ENCODE measurements at regions not wholly inside any gene's neighbourhood (a gene's known extent, or its start where the extent isn't known, plus 50 kb on each side); places are given as distances from the start of the nearest gene placed in this dataset.

DNA sequence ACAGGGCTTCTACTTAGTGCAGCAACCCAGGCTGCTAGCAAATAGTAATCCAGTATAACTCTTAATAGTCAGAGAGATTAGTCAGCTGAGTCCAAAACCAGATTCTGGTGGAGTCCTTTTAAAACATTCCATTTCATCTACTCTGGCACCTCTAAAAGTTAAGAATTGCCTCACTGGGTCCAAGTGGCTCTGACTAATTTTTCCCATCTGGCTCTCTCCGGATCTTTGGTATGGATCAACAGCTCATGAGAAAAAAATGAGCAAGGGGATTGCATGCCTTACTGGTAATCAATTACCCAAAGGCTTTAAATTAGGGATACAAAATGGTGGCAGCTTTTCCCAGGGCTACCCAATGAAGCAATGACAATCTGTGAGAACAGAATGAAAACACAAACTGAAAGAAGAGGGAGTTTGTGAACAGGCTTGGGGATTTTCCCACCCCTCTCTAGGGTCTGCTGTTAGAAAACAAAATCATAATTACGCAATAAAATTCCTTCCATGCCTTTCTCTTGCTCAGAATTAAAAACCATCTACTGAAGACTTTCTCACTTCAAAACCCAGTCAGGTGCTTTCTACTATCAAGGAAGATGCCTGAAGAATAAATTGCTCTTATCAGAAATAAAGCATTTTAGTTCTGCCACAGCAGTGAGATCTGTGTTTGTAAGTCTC is 84.6 kb upstream of the PMFBP1 start:
- no peak for DNase-seq

DNA sequence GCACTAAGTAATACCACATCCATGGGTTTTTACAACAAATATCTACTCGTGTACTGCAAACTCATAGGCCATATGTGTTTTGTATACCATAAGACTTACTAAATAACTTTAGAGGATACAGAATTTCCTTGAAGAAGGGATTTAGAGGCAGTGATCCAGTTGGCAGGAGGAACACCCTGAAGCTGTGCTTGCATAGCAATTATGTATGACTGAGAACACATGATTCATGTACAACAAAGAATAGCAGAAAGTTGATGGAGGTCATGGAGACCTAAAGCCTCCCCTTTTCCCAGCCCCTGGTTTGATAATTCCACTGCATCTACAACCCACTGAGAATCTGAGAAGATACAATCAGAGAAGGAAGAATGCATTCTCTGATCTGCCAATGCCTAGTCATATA is 83.8 kb upstream of the PMFBP1 start:
- DNase-seq, result no peak

DNA sequence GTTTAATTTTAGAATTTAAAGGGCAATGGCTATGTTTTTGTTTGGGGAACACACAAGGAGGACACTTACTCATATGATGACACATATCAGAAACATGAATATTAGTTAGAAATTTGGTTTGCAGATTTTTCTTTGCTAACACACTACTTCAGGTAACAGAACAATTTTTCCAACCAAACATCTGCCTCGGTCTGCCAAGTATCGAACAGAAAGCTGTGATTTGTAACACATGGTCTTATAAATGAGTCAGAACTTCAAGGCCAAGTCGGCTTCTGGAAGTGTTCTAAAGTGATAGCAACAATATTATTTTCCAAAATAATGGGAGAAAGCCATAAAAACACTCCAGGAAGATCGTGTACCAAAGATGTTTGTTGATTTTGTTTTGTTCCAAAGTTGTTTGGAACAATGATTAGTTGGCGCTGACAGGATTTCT is 75.9 kb upstream of the PMFBP1 start:
- no peak for DNase-seq

DNA sequence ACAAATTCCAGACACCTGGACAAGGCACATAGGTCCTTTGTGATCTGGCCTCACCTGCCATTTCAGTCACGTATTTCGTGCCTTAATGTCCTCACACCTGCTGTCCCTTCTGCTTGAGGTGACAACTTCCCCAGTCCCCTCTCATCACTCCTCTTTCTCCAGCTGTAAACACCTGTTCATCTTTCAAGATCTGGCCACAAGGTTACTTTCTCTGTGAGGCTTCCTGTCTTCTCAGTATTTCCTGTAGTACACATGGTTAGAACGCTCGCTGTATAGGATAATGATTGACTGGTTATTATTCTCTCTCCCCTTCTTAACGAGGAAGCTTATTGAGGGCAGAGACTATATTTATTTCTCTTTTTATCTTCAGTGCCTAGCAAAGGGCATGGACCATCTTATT is 74.5 kb upstream of the PMFBP1 start:
- no peak for DNase-seq

DNA sequence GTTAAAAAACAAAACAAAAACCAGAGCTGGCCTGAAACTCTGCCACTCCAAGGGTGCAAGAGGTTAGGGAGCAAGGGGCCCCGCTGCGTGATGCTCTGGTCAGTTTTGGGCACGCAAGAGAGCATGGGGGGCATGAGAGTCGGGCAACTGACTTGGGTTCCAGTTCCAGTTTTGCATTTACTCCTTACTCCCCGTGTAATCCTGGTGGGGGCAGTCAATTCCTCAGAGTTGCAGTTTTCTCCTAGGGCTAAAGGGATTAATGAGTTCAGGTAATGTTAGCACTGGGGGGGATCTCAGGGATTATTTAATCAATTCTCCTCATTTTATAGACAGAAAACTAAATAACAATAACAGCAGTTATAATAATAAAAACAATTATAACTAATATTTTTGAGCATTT is 72.9 kb upstream of the PMFBP1 start:
- DNase-seq, result no peak

DNA sequence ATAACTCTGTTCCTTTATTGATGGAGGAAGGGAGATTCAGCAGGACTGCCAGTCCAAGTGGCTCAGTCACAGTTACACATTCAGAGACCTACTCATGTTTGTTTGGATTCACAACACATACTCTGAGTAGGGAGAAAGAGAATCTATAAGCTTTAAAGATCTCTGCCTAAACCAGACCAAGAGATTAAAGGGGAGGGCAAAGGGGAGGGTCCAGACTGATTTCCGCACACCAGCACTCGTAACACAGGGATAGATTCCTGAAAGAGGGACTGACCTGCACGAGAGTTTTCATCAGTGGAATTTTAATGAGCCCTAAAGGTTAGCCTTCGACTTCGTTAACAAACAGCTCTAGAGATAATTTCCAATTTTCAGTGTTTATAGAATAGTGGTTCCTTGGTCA is 71.7 kb upstream of the PMFBP1 start:
- no peak for DNase-seq

DNA sequence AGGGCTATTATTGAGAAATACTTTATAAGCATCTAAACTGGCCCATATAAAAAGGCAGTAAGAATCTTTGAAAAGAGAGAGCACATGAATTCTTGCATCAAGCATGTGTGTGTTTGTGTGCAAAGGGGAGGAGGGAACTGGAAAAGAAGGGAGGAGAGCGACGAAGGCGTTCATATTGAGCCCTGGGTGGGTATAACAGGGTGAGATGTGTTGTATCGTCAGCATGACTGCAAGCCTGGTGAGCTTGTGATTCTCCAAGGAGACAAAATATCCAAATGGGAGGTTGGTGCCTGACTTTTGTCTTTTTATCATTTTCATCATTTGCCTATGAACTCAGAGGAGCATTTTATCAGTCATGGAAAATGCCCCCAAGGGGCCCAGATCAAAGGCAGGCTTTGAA is 70.8 kb upstream of the PMFBP1 start:
- DNase-seq, result no peak

DNA sequence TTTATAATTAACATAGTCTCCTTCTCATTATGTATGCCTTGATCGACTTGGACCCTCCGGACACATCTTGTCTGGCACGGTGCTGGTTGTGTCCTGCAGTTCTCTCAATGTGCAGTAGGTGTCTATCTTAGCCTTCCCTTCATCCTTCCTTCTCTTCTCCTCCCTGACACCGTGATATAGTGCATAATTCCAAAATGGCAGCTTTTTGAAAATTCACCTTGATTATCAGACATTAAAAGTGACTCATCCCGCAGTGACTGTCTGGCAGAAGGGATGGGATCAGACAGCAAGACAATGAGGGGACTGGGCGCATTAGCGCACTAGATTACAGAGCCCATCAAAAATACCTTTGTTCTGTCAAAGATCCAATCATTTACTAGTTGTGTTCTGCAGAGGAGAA is 70.0 kb upstream of the PMFBP1 start:
- DNase-seq, result no peak

DNA sequence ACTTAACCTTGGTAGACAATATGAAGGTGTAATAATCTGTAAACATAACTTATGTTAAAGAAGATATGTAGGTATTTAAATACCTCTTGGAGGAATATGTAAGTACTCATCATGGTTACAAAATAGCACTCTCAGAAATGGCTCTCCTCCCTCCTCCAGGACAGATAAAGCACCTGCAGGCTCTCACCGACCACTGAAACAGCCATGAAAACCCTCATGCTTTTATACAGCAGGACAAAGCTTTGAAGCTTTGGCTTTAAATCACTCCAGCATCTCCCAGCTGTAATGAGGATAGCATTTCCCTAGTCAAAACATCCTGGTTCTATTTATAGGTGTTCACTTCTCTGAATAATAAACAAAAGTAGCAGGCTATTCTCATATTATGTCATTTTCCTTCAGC is 69.1 kb upstream of the PMFBP1 start:
- DNase-seq, result no peak

DNA sequence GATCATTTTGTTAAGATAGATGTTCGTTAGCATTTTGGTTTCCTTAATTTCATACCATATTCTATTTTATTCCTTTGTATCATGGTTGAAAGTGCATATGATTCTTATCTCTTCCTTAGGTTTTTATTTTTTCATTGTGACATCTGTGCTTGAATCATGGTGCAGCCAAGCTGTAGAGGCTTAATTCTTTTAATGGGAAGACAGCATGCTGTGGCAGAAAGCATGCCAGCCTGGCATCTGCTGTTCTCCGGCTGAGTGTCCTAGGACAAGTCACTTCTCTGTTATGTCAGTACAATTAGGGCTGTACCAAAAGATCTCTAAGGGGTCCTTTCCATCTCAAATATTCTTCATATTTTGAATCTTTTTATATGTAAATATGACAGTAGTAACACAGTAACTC is 68.5 kb upstream of the PMFBP1 start:
- no peak for DNase-seq

DNA sequence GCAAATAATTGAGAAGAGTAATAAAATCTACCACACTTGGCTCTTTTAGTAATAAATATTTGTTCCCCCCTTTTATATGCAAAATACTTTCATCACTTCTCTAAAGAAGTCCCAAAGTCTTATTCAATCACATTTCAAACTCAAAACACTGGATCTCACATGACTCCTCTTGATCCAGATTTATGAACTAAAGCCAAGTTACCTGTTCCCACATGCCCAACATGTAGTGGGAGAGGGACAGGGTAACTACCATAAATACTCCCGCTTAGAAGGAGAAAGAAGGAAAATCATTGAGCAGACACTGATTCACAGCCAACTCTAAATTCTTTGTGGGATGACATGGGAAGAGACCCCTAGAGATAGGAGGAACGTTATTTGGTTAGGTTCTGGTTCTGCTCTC is 64.9 kb upstream of the PMFBP1 start:
- no peak for DNase-seq

DNA sequence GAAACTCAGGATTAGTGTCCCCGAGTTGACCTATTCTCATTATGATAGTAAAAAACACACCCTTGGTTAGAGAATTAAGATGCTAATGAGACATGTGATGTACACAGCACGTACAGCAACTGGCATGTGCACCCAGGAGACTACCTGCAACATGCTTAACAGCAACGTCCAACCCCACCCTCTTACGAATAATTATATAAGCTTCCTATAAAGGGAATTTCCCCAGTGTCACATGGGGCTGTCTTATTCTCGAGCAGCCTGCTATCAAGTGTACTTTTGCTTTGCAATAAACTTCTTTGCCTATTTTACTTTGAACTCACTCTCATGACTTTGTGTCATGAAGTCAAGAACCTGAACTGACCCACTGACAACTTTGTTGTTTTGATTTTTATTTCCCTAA is 62.4 kb upstream of the PMFBP1 start:
- no peak for DNase-seq

DNA sequence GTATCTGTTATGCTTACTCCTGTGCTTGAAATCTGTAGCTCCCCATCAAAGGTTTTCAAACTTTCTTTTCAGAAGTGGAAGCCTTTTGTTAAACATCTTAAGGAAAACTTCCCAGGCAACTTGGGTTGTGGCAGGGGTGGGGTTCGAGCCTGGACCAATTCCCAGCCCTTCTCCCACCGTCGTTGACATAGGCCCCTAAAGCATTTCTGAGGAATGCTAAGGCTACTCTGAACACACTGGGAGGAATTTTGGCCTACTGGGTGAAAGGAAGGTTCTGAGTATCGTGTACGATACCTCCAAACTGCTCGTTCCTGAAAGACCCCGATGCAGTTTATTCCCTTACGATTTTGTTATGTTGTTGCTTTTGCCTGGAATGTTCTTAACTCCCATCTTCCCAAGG is 56.1 kb upstream of the PMFBP1 start:
- DNase-seq, result no peak

DNA sequence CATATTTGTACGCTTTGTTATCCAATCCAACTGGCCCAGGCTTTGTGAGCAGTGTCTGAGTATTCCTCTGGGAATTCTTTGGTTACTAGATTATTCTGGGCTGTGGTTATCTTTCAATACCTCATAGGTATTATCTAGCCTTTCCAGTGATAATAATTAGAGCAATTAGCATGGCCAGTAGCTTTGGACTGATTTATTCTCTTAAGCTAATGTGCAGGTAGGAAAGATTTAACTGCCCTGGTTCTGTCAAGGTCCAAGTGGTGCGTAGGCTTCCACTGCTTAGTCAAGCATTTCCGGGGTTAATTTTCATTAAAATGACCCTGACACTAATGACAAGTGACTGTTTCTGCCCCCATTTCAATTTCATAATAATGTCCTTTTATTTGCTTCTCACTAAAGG is 54.2 kb upstream of the PMFBP1 start:
- no peak for DNase-seq

DNA sequence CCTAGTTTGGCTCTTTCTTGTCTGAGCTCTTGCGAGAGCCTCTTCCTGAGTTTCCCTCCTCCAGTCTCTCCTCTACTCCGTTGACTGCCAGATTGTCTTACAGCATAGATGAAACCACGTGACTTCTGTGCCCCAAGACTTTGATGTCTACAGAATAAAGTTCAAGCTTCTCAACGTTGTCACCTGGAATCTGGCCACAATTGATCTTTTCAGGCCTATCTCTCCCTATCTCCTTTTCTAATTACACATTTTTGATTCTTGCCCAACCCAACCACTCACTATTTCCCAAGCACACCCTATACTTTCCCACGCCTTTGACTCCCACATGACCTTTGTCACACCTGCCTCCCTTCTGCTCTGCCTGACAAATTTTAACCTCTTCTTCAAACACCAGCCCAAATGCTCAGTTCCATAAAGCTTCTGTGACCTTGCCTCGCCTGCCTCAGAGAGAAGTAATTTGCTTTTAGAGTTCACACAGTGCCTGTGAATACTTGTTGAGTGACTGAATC is 52.4 kb upstream of the PMFBP1 start:
- no peak for DNase-seq

DNA sequence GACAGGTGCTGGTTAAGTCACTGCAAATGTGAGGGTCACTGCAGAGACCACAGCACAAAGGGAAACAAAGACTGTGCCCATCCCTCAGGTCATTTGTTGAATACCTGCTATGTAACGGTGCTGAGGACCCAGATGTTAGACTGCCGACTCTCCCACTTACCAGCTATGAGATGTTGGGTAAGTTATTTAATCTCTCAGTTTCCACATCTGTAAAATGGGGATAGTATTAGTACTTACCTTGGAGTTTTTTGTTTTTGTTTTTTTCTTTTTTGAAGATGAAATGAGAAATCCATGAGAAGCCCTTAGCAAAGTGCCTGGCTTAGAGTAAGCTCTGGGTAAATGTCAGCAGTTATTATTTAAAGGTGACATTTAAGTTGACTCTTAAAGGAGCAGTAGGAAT is 50.5 kb upstream of the PMFBP1 start:
- no peak for DNase-seq

Data from activated CD4-positive, alpha-beta T cell treated with anti-CD3 and anti-CD28 coated beads, Interleukin-2, amount 50 U/mL, for 4 hours (primary cell).